IMR-90 (cell line): ENCODE measurements at regions not wholly inside any gene's neighbourhood (a gene's known extent, or its start where the extent isn't known, plus 50 kb on each side); places are given as distances from the start of the nearest gene placed in this dataset.

ENCODE experiments used
- ATAC-seq: fragments of 200-7000 bp; cut with Tn5 transposase; 2 replicates; pipeline ENCODE4 v1.9.1; 2020; ENCODE audit warnings: low read depth, mild to moderate bottlenecking, moderate library complexity
- BruUV-seq: library from RNA; stranded (reverse); fragments of 400-500 nt; replicated peaks from 2 replicates; lab custom pipeline; 2021; lab: Mats Ljungman, UMichigan
- CTCF ChIA-PET: fragments of 300-600 bp; formaldehyde crosslinking; extraction: SDS; loops from one replicate; lab custom pipeline; 2021; ENCODE audit warnings: antibody characterized with exemption; lab: Yijun Ruan, JAX
- POLR2A ChIA-PET: fragments of 300-600 bp; sonication (Branson Sonifier 250); formaldehyde crosslinking; loops from one replicate; lab custom pipeline; 2022; ENCODE audit warnings: antibody characterized with exemption; ENCODE audit not compliant: unreplicated experiment; lab: Charles Lee
- DNase-seq: peaks from one replicate; pipeline ENCODE4 v3.0.0; 2013
- H2AFZ ChIP-seq: replicated peaks from 2 replicates; pipeline ENCODE3; 2013; ENCODE audit warnings: low read length, mild to moderate bottlenecking; ENCODE audit not compliant: poor library complexity
- H2AK5ac ChIP-seq: 2 replicates; pipeline ENCODE4 v1.6.1; 2013; ENCODE audit warnings: low read depth, low read length, inconsistent platforms
- H2AK9ac ChIP-seq: replicated peaks from 2 replicates; pipeline ENCODE3; 2013; ENCODE audit warnings: mild to moderate bottlenecking, low read depth, low read length, moderate library complexity; ENCODE audit not compliant: poor library complexity
- H2BK120ac ChIP-seq: 2 replicates; pipeline ENCODE4 v1.6.1; 2013; ENCODE audit warnings: low read depth, low read length, inconsistent platforms
- H2BK15ac ChIP-seq: 3 replicates; pipeline ENCODE4 v1.6.1; 2013; ENCODE audit warnings: low read depth, low read length, inconsistent platforms
- H2BK20ac ChIP-seq: 2 replicates; pipeline ENCODE4 v1.6.1; 2013; ENCODE audit warnings: low read depth, mild to moderate bottlenecking, inconsistent platforms, low read length, moderate library complexity
- H2BK5ac ChIP-seq: 2 replicates; pipeline ENCODE4 v1.6.1; 2013; ENCODE audit warnings: mild to moderate bottlenecking, low read depth, low read length, inconsistent platforms; ENCODE audit not compliant: poor library complexity, severe bottlenecking
- H3K14ac ChIP-seq: replicated peaks from 2 replicates; pipeline ENCODE4 v1.6.1; 2013; ENCODE audit warnings: low read depth, low read length, inconsistent platforms
- H3K18ac ChIP-seq: 2 replicates; pipeline ENCODE4 v1.6.1; 2013; ENCODE audit warnings: low read depth, low read length, control low read depth
- H3K23ac ChIP-seq: 2 replicates; pipeline ENCODE4 v1.6.1; 2013; ENCODE audit warnings: low read depth, low read length, inconsistent platforms
- H3K27ac ChIP-seq: 2 replicates; pipeline ENCODE4 v1.5.1; 2013; ENCODE audit warnings: mild to moderate bottlenecking, control low read depth, low read length; ENCODE audit not compliant: insufficient read depth
- H3K27me3 ChIP-seq: 2 replicates; pipeline ENCODE4 v1.6.1; 2013; ENCODE audit warnings: low read length; ENCODE audit not compliant: control insufficient read depth, insufficient read depth
- H3K36me3 ChIP-seq: 2 replicates; pipeline ENCODE4 v1.6.1; 2013; ENCODE audit warnings: low read length, mixed read lengths; ENCODE audit not compliant: control insufficient read depth, insufficient read depth
- H3K4ac ChIP-seq: 2 replicates; pipeline ENCODE4 v1.6.1; 2013; ENCODE audit warnings: low read depth, low read length, inconsistent platforms
- H3K4me1 ChIP-seq: 2 replicates; pipeline ENCODE4 v1.6.1; 2013; ENCODE audit warnings: low read length, mixed read lengths; ENCODE audit not compliant: control insufficient read depth, insufficient read depth
- H3K4me2 ChIP-seq: 2 replicates; pipeline ENCODE4 v1.6.1; 2013; ENCODE audit warnings: low read depth, mild to moderate bottlenecking, control low read depth, low read length, moderate library complexity
- H3K4me3 ChIP-seq: 2 replicates; pipeline ENCODE4 v1.5.1; 2013; ENCODE audit warnings: low read depth, mild to moderate bottlenecking, control low read depth, low read length, moderate library complexity; ENCODE audit not compliant: insufficient read depth
- H3K56ac ChIP-seq: 2 replicates; pipeline ENCODE4 v1.6.1; 2013; ENCODE audit warnings: low read length, inconsistent platforms; ENCODE audit not compliant: insufficient read depth; ENCODE audit errors: extremely low read depth
- H3K79me1 ChIP-seq, 2 experiments: 2 replicates each; pipeline ENCODE4 v1.6.1; 2013; ENCODE audit warnings: low read length in 2 of 2, inconsistent platforms in 1 of 2, low read depth in 1 of 2
- H3K9ac ChIP-seq: 2 replicates; pipeline ENCODE4 v1.6.1; 2013; ENCODE audit warnings: low read depth, low read length, control low read depth
- H3K9me1 ChIP-seq: 2 replicates; pipeline ENCODE4 v1.6.1; 2013; ENCODE audit warnings: low read length, inconsistent platforms; ENCODE audit not compliant: insufficient read depth
- H3K9me3 ChIP-seq: 2 replicates; pipeline ENCODE4 v1.6.1; 2013; ENCODE audit warnings: low read length; ENCODE audit not compliant: control insufficient read depth, insufficient read depth
- H4K20me1 ChIP-seq: 2 replicates; pipeline ENCODE4 v1.6.1; 2013; ENCODE audit warnings: low read length, inconsistent platforms; ENCODE audit not compliant: insufficient read depth
- H4K5ac ChIP-seq: 2 replicates; pipeline ENCODE4 v1.6.1; 2013; ENCODE audit warnings: mild to moderate bottlenecking, low read depth, low read length, control low read depth
- H4K8ac ChIP-seq, 2 experiments: 2 replicates each; pipeline ENCODE4 v1.6.1; 2013; ENCODE audit warnings: low read depth in 2 of 2, low read length in 2 of 2, control low read depth in 1 of 2, inconsistent platforms in 1 of 2
- H4K91ac ChIP-seq: 2 replicates; pipeline ENCODE4 v1.6.1; 2013; ENCODE audit warnings: low read depth, low read length, inconsistent platforms; ENCODE audit not compliant: insufficient read depth
- BHLHE40 ChIP-seq: fragments of 150-350 bp; IDR thresholded peaks from 2 replicates; pipeline ENCODE4 v1.6.1; 2016; ENCODE audit warnings: mild to moderate bottlenecking, low read depth, low read length
- CEBPB ChIP-seq: IDR thresholded peaks from 2 replicates; pipeline ENCODE4 v1.6.1; 2012; ENCODE audit warnings: low read depth, low read length, improper control_type of control experiment
- CHD1 ChIP-seq: IDR thresholded peaks from 2 replicates; pipeline ENCODE4 v1.6.1; 2012; ENCODE audit warnings: low read depth, low read length, improper control_type of control experiment
- CTCF ChIP-seq: conservative IDR thresholded peaks from 2 replicates; pipeline ENCODE4 v1.5.1; 2012; ENCODE audit warnings: mild to moderate bottlenecking, low read depth, low read length, improper control_type of control experiment
- ELK1 ChIP-seq: fragments of 150-350 bp; IDR thresholded peaks from 2 replicates; pipeline ENCODE4 v1.6.1; 2016; ENCODE audit warnings: low read depth, mild to moderate bottlenecking, low read length, moderate library complexity, borderline replicate concordance
- FOS ChIP-seq: fragments of 150-350 bp; IDR thresholded peaks from 2 replicates; pipeline ENCODE4 v1.6.1; 2016; ENCODE audit warnings: low read depth, low read length
- MAFK ChIP-seq: IDR thresholded peaks from 2 replicates; pipeline ENCODE4 v1.6.1; 2012; ENCODE audit warnings: low read depth, low read length, improper control_type of control experiment
- MAZ ChIP-seq: IDR thresholded peaks from 2 replicates; pipeline ENCODE4 v1.6.1; 2012; ENCODE audit warnings: low read depth, mild to moderate bottlenecking, low read length, improper control_type of control experiment, moderate library complexity, borderline replicate concordance
- MXI1 ChIP-seq: IDR thresholded peaks from 2 replicates; pipeline ENCODE4 v1.6.1; 2012; ENCODE audit warnings: low read depth, mild to moderate bottlenecking, low read length, moderate library complexity, borderline replicate concordance
- NFE2L2 ChIP-seq: fragments of 150-350 bp; IDR thresholded peaks from 2 replicates; pipeline ENCODE4 v1.6.1; 2016; ENCODE audit warnings: low read depth, mild to moderate bottlenecking, low read length
- POLR2A ChIP-seq: IDR thresholded peaks from 2 replicates; pipeline ENCODE4 v1.6.1; 2012; ENCODE audit warnings: mild to moderate bottlenecking, low read depth, low read length
- RAD21 ChIP-seq: IDR thresholded peaks from 2 replicates; pipeline ENCODE4 v1.6.1; 2012; ENCODE audit warnings: low read length, improper control_type of control experiment
- RCOR1 ChIP-seq: IDR thresholded peaks from 2 replicates; pipeline ENCODE4 v1.6.1; 2012; ENCODE audit warnings: mild to moderate bottlenecking, low read length, improper control_type of control experiment; ENCODE audit not compliant: insufficient replicate concordance
- RFX5 ChIP-seq: IDR thresholded peaks from 2 replicates; pipeline ENCODE4 v1.8.0; 2012; ENCODE audit warnings: low read depth, mild to moderate bottlenecking, low read length, moderate library complexity
- SMC3 ChIP-seq: fragments of 150-350 bp; IDR thresholded peaks from 2 replicates; pipeline ENCODE4 v1.6.1; 2016; ENCODE audit warnings: low read depth, mild to moderate bottlenecking, antibody characterized with exemption, low read length, moderate library complexity
- USF2 ChIP-seq: fragments of 150-350 bp; IDR thresholded peaks from 2 replicates; pipeline ENCODE4 v1.6.1; 2017; ENCODE audit warnings: mild to moderate bottlenecking, antibody characterized with exemption, low read length, low read depth
- WGBS, 2 experiments: methylation state at CpG; one replicate each; pipeline versions ENCODE4 v1.1.5 to v1.1.7; 2013; ENCODE audit warnings: missing lambda C conversion rate in 2 of 2; ENCODE audit not compliant: insufficient read length in 1 of 2; ENCODE audit errors: extremely low coverage in 2 of 2; 5-methylcytosine and 5-hydroxymethylcytosine counted together
- dilution Hi-C: fragments of 300-500 bp; cut with HindIII; formaldehyde crosslinking; loops from one replicate; pipeline ENCODE4 v1.14.3; 2018; ENCODE audit warnings: low sequenced_read_pairs; ENCODE audit not compliant: unreplicated experiment
- in situ Hi-C: fragments of 300-500 bp; cut with MboI; formaldehyde crosslinking; loops from 3 replicates; pipeline ENCODE4 v1.14.3; 2019; ENCODE audit warnings: low sequenced_read_pairs, inconsistent platforms, mixed read lengths
- intact Hi-C: fragments of 100-400 bp; cut with micrococcal nuclease; formaldehyde crosslinking; loops from 2 replicates; pipeline ENCODE4 v1.10.0; 2022

- H3K18ac ChIP-seq: no peak overlapping the region
- H3K23ac ChIP-seq: no peak overlapping the region
- WGBS, 2 experiments: 80% methylated on average over 1 of the region's 2 CpGs; no CpG with 5 or more reads in 1 of the 2 experiments
- H3K4me1 ChIP-seq: no peaks in the 10 kb centered on the region
- H2AK5ac ChIP-seq: no peak overlapping the region
- no peak overlapping the region for H3K4me2 ChIP-seq
- BruUV-seq: no TSS peak
- DNase-seq: no peak
- no peak for TF ChIP-seq NFE2L2
- no peak for TF ChIP-seq CEBPB
- no peak for TF ChIP-seq RAD21
- no peak for TF ChIP-seq MXI1
- no peak for TF ChIP-seq ELK1
- TF ChIP-seq CTCF: no peak
- no peak for TF ChIP-seq USF2
- TF ChIP-seq MAFK: no peak
- no peak for TF ChIP-seq CHD1
- TF ChIP-seq POLR2A: no peak
- TF ChIP-seq MAZ: no peak
- TF ChIP-seq BHLHE40: no peak
- no peak for TF ChIP-seq RFX5
- TF ChIP-seq RCOR1: no peak
- TF ChIP-seq FOS: no peak
- TF ChIP-seq SMC3: no peak
- no peak overlapping the region for H3K56ac ChIP-seq
- dilution Hi-C loops (no loop called here), intact Hi-C loops (no loop called here), in situ Hi-C loops (no loop called here)
- no peak overlapping the region for H2BK20ac ChIP-seq
- no peak overlapping the region for H3K9ac ChIP-seq
- no peak overlapping the region for H2BK5ac ChIP-seq
- no peak overlapping the region for H4K5ac ChIP-seq
- no peaks in the 10 kb centered on the region for H3K9me1 ChIP-seq
- no peaks in the 10 kb centered on the region for H3K9me3 ChIP-seq
- H3K27ac ChIP-seq: no peak overlapping the region
- no peaks in the 10 kb centered on the region for H3K27me3 ChIP-seq
- H4K8ac ChIP-seq: no peak overlapping the region
- no peak overlapping the region for H2BK120ac ChIP-seq
- H4K91ac ChIP-seq: no peak overlapping the region
- no peaks in the 10 kb centered on the region for H3K36me3 ChIP-seq
- no peak overlapping the region for H2AK9ac ChIP-seq
- H3K4me3 ChIP-seq: no peak overlapping the region
- ChIA-PET POLR2A (no interaction called here), CTCF (no interaction called here)
- H2BK15ac ChIP-seq: no peak overlapping the region
- H3K4ac ChIP-seq: no peak overlapping the region
- no peak overlapping the region for H3K14ac ChIP-seq
- H2AFZ ChIP-seq: no peak overlapping the region
- no peaks in the 10 kb centered on the region for H4K20me1 ChIP-seq
- no peak for ATAC-seq
- H3K79me1 ChIP-seq: no peaks in the 10 kb centered on the region
Measured at GRCh38 chr5:8098081-8098480, 229.1 kb downstream of the MTRR start.
